IMR-90 (cell line): ENCODE measurements at regions not wholly inside any gene's neighbourhood (a gene's known extent, or its start where the extent isn't known, plus 50 kb on each side); places are given as distances from the start of the nearest gene placed in this dataset.

ENCODE experiments used
- ATAC-seq: fragments of 200-7000 bp; cut with Tn5 transposase; 2 replicates; pipeline ENCODE4 v1.9.1; 2020; ENCODE audit warnings: low read depth, mild to moderate bottlenecking, moderate library complexity
- BruUV-seq: library from RNA; stranded (reverse); fragments of 400-500 nt; replicated peaks from 2 replicates; lab custom pipeline; 2021; lab: Mats Ljungman, UMichigan
- CTCF ChIA-PET: fragments of 300-600 bp; formaldehyde crosslinking; extraction: SDS; loops from one replicate; lab custom pipeline; 2021; ENCODE audit warnings: antibody characterized with exemption; lab: Yijun Ruan, JAX
- POLR2A ChIA-PET: fragments of 300-600 bp; sonication (Branson Sonifier 250); formaldehyde crosslinking; loops from one replicate; lab custom pipeline; 2022; ENCODE audit warnings: antibody characterized with exemption; ENCODE audit not compliant: unreplicated experiment; lab: Charles Lee
- DNase-seq: peaks from one replicate; pipeline ENCODE4 v3.0.0; 2013
- H2AFZ ChIP-seq: replicated peaks from 2 replicates; pipeline ENCODE3; 2013; ENCODE audit warnings: low read length, mild to moderate bottlenecking; ENCODE audit not compliant: poor library complexity
- H2AK5ac ChIP-seq: 2 replicates; pipeline ENCODE4 v1.6.1; 2013; ENCODE audit warnings: low read depth, low read length, inconsistent platforms
- H2AK9ac ChIP-seq: replicated peaks from 2 replicates; pipeline ENCODE3; 2013; ENCODE audit warnings: mild to moderate bottlenecking, low read depth, low read length, moderate library complexity; ENCODE audit not compliant: poor library complexity
- H2BK120ac ChIP-seq: 2 replicates; pipeline ENCODE4 v1.6.1; 2013; ENCODE audit warnings: low read depth, low read length, inconsistent platforms
- H2BK15ac ChIP-seq: 3 replicates; pipeline ENCODE4 v1.6.1; 2013; ENCODE audit warnings: low read depth, low read length, inconsistent platforms
- H2BK20ac ChIP-seq: 2 replicates; pipeline ENCODE4 v1.6.1; 2013; ENCODE audit warnings: low read depth, mild to moderate bottlenecking, inconsistent platforms, low read length, moderate library complexity
- H2BK5ac ChIP-seq: 2 replicates; pipeline ENCODE4 v1.6.1; 2013; ENCODE audit warnings: mild to moderate bottlenecking, low read depth, low read length, inconsistent platforms; ENCODE audit not compliant: poor library complexity, severe bottlenecking
- H3K14ac ChIP-seq: replicated peaks from 2 replicates; pipeline ENCODE4 v1.6.1; 2013; ENCODE audit warnings: low read depth, low read length, inconsistent platforms
- H3K18ac ChIP-seq: 2 replicates; pipeline ENCODE4 v1.6.1; 2013; ENCODE audit warnings: low read depth, low read length, control low read depth
- H3K23ac ChIP-seq: 2 replicates; pipeline ENCODE4 v1.6.1; 2013; ENCODE audit warnings: low read depth, low read length, inconsistent platforms
- H3K27ac ChIP-seq: 2 replicates; pipeline ENCODE4 v1.5.1; 2013; ENCODE audit warnings: mild to moderate bottlenecking, control low read depth, low read length; ENCODE audit not compliant: insufficient read depth
- H3K27me3 ChIP-seq: 2 replicates; pipeline ENCODE4 v1.6.1; 2013; ENCODE audit warnings: low read length; ENCODE audit not compliant: control insufficient read depth, insufficient read depth
- H3K36me3 ChIP-seq: 2 replicates; pipeline ENCODE4 v1.6.1; 2013; ENCODE audit warnings: low read length, mixed read lengths; ENCODE audit not compliant: control insufficient read depth, insufficient read depth
- H3K4ac ChIP-seq: 2 replicates; pipeline ENCODE4 v1.6.1; 2013; ENCODE audit warnings: low read depth, low read length, inconsistent platforms
- H3K4me1 ChIP-seq: 2 replicates; pipeline ENCODE4 v1.6.1; 2013; ENCODE audit warnings: low read length, mixed read lengths; ENCODE audit not compliant: control insufficient read depth, insufficient read depth
- H3K4me2 ChIP-seq: 2 replicates; pipeline ENCODE4 v1.6.1; 2013; ENCODE audit warnings: low read depth, mild to moderate bottlenecking, control low read depth, low read length, moderate library complexity
- H3K4me3 ChIP-seq: 2 replicates; pipeline ENCODE4 v1.5.1; 2013; ENCODE audit warnings: low read depth, mild to moderate bottlenecking, control low read depth, low read length, moderate library complexity; ENCODE audit not compliant: insufficient read depth
- H3K56ac ChIP-seq: 2 replicates; pipeline ENCODE4 v1.6.1; 2013; ENCODE audit warnings: low read length, inconsistent platforms; ENCODE audit not compliant: insufficient read depth; ENCODE audit errors: extremely low read depth
- H3K79me1 ChIP-seq, 2 experiments: 2 replicates each; pipeline ENCODE4 v1.6.1; 2013; ENCODE audit warnings: low read length in 2 of 2, inconsistent platforms in 1 of 2, low read depth in 1 of 2
- H3K9ac ChIP-seq: 2 replicates; pipeline ENCODE4 v1.6.1; 2013; ENCODE audit warnings: low read depth, low read length, control low read depth
- H3K9me1 ChIP-seq: 2 replicates; pipeline ENCODE4 v1.6.1; 2013; ENCODE audit warnings: low read length, inconsistent platforms; ENCODE audit not compliant: insufficient read depth
- H3K9me3 ChIP-seq: 2 replicates; pipeline ENCODE4 v1.6.1; 2013; ENCODE audit warnings: low read length; ENCODE audit not compliant: control insufficient read depth, insufficient read depth
- H4K20me1 ChIP-seq: 2 replicates; pipeline ENCODE4 v1.6.1; 2013; ENCODE audit warnings: low read length, inconsistent platforms; ENCODE audit not compliant: insufficient read depth
- H4K5ac ChIP-seq: 2 replicates; pipeline ENCODE4 v1.6.1; 2013; ENCODE audit warnings: mild to moderate bottlenecking, low read depth, low read length, control low read depth
- H4K8ac ChIP-seq, 2 experiments: 2 replicates each; pipeline ENCODE4 v1.6.1; 2013; ENCODE audit warnings: low read depth in 2 of 2, low read length in 2 of 2, control low read depth in 1 of 2, inconsistent platforms in 1 of 2
- H4K91ac ChIP-seq: 2 replicates; pipeline ENCODE4 v1.6.1; 2013; ENCODE audit warnings: low read depth, low read length, inconsistent platforms; ENCODE audit not compliant: insufficient read depth
- BHLHE40 ChIP-seq: fragments of 150-350 bp; IDR thresholded peaks from 2 replicates; pipeline ENCODE4 v1.6.1; 2016; ENCODE audit warnings: mild to moderate bottlenecking, low read depth, low read length
- CHD1 ChIP-seq: IDR thresholded peaks from 2 replicates; pipeline ENCODE4 v1.6.1; 2012; ENCODE audit warnings: low read depth, low read length, improper control_type of control experiment
- CTCF ChIP-seq: conservative IDR thresholded peaks from 2 replicates; pipeline ENCODE4 v1.5.1; 2012; ENCODE audit warnings: mild to moderate bottlenecking, low read depth, low read length, improper control_type of control experiment
- MAFK ChIP-seq: IDR thresholded peaks from 2 replicates; pipeline ENCODE4 v1.6.1; 2012; ENCODE audit warnings: low read depth, low read length, improper control_type of control experiment
- MXI1 ChIP-seq: IDR thresholded peaks from 2 replicates; pipeline ENCODE4 v1.6.1; 2012; ENCODE audit warnings: low read depth, mild to moderate bottlenecking, low read length, moderate library complexity, borderline replicate concordance
- RFX5 ChIP-seq: IDR thresholded peaks from 2 replicates; pipeline ENCODE4 v1.8.0; 2012; ENCODE audit warnings: low read depth, mild to moderate bottlenecking, low read length, moderate library complexity
- SMC3 ChIP-seq: fragments of 150-350 bp; IDR thresholded peaks from 2 replicates; pipeline ENCODE4 v1.6.1; 2016; ENCODE audit warnings: low read depth, mild to moderate bottlenecking, antibody characterized with exemption, low read length, moderate library complexity
- WGBS, 2 experiments: methylation state at CpG; one replicate each; pipeline versions ENCODE4 v1.1.5 to v1.1.7; 2013; ENCODE audit warnings: missing lambda C conversion rate in 2 of 2; ENCODE audit not compliant: insufficient read length in 1 of 2; ENCODE audit errors: extremely low coverage in 2 of 2; 5-methylcytosine and 5-hydroxymethylcytosine counted together
- dilution Hi-C: fragments of 300-500 bp; cut with HindIII; formaldehyde crosslinking; loops from one replicate; pipeline ENCODE4 v1.14.3; 2018; ENCODE audit warnings: low sequenced_read_pairs; ENCODE audit not compliant: unreplicated experiment
- in situ Hi-C: fragments of 300-500 bp; cut with MboI; formaldehyde crosslinking; loops from 3 replicates; pipeline ENCODE4 v1.14.3; 2019; ENCODE audit warnings: low sequenced_read_pairs, inconsistent platforms, mixed read lengths
- intact Hi-C: fragments of 100-400 bp; cut with micrococcal nuclease; formaldehyde crosslinking; loops from 2 replicates; pipeline ENCODE4 v1.10.0; 2022

GRCh38 chr22:22105364-22105763 lies 122.8 kb upstream of the TOP3B start:
- dilution Hi-C loops: no loop called here
- no CpG with 5 or more reads among the region's 2 CpGs for WGBS, 2 experiments

More at GRCh38 chr22:22105364-22105763, 122.8 kb upstream of the TOP3B start:
- TF ChIP-seq CHD1: no peak
- no peak for TF ChIP-seq BHLHE40
- no peak for TF ChIP-seq MXI1
- no peak for TF ChIP-seq MAFK
- TF ChIP-seq RFX5: no peak
- TF ChIP-seq CTCF: no peak
- TF ChIP-seq SMC3: no peak
- H3K79me1 ChIP-seq: no peaks in the 10 kb centered on the region
- POLR2A ChIA-PET: no interaction called here
- no peaks in the 10 kb centered on the region for H3K9me3 ChIP-seq
- CTCF ChIA-PET: no interaction called here
- no peaks in the 10 kb centered on the region for H3K27me3 ChIP-seq
- H3K9me1 ChIP-seq: no peaks in the 10 kb centered on the region; the same call in 1 of the 2 replicates
- no peak overlapping the region for H3K4me3 ChIP-seq
- H3K14ac ChIP-seq: no peak overlapping the region
- no peak overlapping the region for H3K56ac ChIP-seq
- H3K36me3 ChIP-seq: no peaks in the 10 kb centered on the region
- no peak overlapping the region for H3K4me2 ChIP-seq
- H2AFZ ChIP-seq: no peak overlapping the region
- H2AK5ac ChIP-seq: no peak overlapping the region
- no peak overlapping the region for H2BK120ac ChIP-seq
- peaks cover 5% of the 10 kb centered on the region for H3K4me1 ChIP-seq
- H3K9ac ChIP-seq: no peak overlapping the region
- intact Hi-C loops: no loop called here
- no peak overlapping the region for H2BK20ac ChIP-seq
- in situ Hi-C loops: no loop called here
- H3K4ac ChIP-seq: no peak overlapping the region
- no peak overlapping the region for H3K23ac ChIP-seq
- ATAC-seq (no peak), DNase-seq (no peak)
- no peak overlapping the region for H3K18ac ChIP-seq
- no peak overlapping the region for H2BK15ac ChIP-seq
- H2BK5ac ChIP-seq: no peak overlapping the region
- no peak overlapping the region for H4K5ac ChIP-seq
- no peak overlapping the region for H4K91ac ChIP-seq
- H4K8ac ChIP-seq: no peak overlapping the region
- H2AK9ac ChIP-seq: no peak overlapping the region
- no TSS peak for BruUV-seq
- H3K27ac ChIP-seq: no peak overlapping the region
- no peaks in the 10 kb centered on the region for H4K20me1 ChIP-seq
